ENCODE measurements at regions not wholly inside any gene's neighbourhood (a gene's known extent, or its start where the extent isn't known, plus 50 kb on each side); places are given as distances from the start of the nearest gene placed in this dataset.
"Not testable (repeated sequence)": the region's sequence is repeated elsewhere in the genome, so short reads cannot be mapped to it uniquely, and the experiment has no call there.

GRCh38 chr5:40453689-40454088 lies 226.0 kb upstream of the PTGER4 start:
- no peak for DNase-seq

DNA sequence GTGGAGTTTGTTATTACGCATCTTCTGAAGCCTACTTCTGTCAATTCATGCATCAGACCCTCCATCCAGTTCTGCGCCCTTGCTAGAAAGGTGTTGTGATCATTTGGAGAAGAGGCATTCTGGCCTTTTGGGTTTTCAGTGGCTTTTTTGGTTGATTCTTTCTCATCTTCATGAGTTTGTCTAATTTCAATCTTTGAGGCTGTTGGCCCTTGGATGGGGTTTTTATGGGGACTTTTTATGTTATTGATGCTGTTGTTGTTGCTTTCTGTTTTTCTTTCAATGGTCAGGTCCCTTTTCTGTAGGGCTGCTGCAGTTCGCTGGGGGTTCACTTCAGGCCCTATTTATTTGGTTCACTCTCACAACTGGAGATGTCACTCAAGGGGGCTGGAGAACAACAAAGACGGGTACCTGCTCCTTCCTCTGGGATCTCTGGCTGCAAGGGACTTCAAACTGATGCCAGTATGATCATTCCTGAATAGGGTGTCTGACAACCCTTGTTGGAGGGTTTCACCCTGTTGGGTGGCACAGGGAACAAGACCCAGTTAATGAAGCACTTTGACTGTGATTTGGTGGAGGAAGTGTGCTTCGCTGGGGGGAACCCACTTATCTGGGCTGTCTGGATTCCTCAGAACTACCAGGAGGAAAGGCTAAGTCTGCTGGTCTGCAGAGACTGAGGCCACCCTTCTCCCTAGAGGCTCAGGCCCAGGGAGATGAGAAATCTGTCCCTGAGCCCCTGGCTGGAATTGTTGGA lies 226.7 kb upstream of the PTGER4 start:
- no peak for DNase-seq

DNA sequence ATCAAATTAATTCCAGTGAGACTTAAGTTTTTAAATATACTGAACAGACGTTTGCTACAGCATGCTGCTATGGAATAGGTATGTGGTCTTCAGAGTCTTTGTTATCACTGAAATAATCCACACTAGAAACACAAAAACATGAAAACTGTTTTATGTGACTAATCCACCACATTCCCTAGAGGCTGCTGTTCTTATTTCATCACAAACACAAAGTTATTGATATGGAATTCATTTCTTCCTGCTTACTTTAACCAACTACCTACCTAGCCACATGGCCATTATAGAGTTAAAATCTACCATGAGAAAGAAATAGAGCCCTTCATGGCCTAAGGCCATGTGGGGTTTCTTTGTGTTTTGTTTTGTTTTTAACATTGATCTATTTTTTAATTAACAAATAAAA lies 232.3 kb upstream of the PTGER4 start:
- no peak for DNase-seq

- no peak for DNase-seq
These were observed 232.8 kb upstream of the PTGER4 start for GRCh38 chr5:40446910-40447309.

DNA sequence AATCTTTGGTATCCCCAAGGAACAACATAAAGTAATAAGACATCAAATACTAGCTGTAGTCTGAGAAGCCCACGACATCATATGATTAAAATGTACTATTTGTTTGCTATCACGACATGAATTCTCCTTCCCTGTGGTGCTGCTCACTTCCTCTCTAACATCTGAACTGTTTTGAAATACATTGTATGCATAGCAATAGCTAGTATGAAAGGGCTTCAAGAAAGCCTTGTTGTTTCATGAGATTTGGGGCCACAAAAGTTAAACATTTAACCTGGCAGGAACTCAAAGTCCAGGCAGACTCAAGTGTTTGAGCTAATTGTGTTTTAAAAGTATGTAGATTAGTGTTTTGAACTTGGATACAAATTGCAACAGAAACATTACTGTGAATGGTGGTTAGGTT lies 237.4 kb upstream of the PTGER4 start:
- DNase-seq = no peak

- DNase-seq = peak; percentile 54
These were observed 238.0 kb upstream of the PTGER4 start for GRCh38 chr5:40441733-40442132.

- no peak for DNase-seq
These were observed 239.0 kb upstream of the PTGER4 start for GRCh38 chr5:40440746-40441145.

GRCh38 chr5:40439103-40439502 lies 240.6 kb upstream of the PTGER4 start:
- DNase-seq = peak; percentile 44

- DNase-seq = not testable (repeated sequence)
These were observed 241.1 kb upstream of the PTGER4 start for GRCh38 chr5:40438646-40439045.

- peak; percentile 41 for DNase-seq
These were observed 242.3 kb upstream of the PTGER4 start for GRCh38 chr5:40437452-40437861.

DNA sequence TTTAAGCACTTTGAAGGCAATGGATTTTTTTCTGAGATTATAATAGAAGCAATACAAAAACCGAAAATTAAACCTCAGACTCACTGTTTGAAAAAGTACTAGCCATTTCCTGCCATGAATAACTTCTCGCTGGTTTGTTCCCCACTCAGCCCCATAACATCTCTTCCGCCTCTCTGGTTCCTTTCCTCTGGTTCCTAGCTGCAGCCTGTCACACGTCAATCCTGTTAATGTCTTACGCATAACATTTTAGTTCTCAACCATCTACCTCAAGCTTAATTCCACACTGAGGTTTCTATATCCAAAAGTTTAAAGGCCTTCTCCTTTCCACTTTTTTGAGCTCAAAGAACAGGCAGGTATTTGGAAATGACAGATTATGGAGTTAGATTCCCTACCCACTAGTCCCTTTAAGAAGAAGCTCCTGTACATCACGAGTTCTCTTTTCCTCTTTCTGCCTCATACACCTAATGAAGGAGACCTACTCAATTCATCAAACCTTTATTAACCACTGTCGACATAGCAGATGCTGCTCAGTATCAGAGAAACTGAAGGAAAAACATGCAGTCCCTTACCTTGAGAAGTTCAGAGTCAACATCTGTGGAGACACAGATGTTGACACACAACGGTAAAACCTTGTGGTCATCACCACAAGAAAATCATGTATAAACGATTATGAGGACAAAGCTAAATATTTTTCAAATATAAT lies 243.0 kb upstream of the PTGER4 start:
- DNase-seq = peak; percentile 58

DNA sequence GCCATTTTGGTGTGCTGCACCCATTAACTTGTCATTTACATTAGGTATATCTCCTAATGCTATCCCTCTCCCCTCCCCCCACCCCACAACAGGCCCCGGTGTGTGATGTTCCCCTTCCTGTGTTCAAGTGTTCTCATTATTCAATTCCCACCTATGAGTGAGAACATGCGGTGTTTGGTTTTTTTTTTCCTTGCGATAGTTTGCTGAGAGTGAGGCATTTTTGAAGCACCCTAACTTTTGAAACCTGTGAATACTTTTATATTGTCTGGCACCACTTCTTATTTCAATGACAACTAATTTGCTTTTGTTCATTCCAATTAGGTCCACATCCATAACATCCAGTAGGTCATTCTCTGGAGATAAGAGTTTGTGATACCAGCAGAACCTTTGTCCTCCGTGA lies 244.0 kb upstream of the PTGER4 start:
- not testable (repeated sequence) for DNase-seq

DNA sequence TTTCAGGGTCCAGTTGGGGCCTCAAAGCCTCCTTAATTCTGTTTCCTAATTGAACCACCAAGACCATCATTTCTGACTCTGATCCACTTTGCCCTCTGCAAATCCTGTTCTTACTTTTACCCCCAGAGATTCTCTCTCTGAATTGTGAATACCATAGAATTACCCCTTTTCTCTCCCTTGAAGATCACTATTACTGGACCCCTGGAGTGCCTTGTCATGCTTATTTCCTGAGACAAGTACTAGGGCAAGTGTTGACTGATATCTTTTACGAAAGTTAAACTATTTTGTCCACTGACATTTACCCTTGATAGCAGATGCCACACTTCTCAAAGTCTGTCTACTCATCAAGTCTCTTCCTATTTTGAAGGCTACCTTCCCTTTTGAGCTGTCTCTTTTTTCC lies 246.9 kb upstream of the PTGER4 start:
- no peak for DNase-seq

DNA sequence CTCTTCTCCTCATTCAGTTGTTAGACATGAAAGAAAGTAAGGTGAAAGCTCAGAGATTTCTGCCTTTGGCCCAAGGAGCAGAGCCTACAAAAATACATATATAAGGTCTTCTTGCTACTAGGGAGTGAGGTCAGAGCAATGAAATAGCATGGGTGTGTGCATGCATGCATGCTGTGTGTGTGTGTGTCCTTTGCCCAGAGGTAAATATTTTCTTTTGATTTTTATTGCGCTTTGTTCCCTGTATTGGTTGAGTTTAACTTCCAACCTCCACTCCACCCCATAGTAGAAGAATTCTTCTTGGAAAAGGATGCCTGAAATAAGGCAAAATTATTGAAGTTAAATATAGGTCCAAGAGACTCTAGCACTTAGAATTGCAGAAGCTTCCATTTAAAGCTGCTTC lies 248.0 kb upstream of the PTGER4 start:
- DNase-seq = no peak

- no peak for DNase-seq
These were observed 249.5 kb upstream of the PTGER4 start for GRCh38 chr5:40430101-40430710.

DNA sequence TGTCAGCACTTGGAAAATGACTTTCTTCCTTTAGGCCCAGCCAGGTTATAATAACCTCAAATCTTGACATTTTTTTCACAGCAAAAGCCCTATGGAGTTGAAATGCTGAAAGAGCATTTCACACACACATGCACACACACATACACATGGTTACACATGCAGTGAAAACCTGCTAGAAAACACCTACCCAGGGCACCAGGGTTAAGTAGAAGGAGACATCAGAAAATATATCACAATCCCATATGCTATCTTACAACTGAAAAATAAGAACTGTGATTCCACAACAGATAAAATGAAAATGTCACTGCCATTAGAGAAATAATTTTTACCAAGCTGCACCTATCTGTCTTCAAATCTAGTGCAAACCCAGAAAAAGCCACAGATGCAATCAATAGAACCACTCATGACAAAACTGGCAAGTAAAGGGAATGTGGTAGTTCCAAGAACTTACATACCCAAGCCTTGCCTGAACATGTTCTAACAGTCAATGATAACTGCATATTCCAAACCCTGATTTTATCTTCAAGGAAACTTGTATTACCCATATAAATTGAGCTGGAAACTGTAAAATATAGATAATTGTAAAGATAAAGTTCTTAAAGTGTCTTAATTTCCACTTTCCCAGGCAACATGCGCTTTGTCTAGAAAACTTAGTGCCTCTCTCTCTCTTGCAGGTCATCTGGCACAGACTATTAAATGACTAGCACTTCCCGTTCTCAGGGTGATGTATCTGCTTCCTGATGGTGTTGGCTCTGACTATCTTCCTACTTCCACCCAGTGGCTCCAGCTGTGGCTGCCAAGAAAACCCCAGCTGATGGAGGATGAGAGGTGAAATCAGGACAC lies 250.2 kb upstream of the PTGER4 start:
- DNase-seq = no peak

DNA sequence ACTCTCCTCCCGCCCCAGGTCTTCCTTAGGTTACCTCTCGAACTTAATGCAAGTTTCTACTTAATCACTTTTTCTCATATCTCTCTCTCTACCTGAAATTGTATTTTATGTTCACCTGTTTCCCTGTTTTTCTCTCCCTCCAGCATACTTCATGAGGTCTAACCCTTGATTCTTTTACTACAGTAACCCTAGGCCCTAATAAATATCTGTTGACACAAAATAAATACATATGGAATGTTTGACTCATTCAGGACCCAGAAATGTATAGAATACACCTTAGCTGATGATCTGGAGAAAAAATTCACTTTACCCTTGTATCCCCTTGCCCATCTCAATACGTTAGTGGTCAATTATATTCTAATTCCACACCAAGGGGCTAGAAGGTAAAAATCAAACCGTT lies 250.9 kb upstream of the PTGER4 start:
- no peak for DNase-seq

DNA sequence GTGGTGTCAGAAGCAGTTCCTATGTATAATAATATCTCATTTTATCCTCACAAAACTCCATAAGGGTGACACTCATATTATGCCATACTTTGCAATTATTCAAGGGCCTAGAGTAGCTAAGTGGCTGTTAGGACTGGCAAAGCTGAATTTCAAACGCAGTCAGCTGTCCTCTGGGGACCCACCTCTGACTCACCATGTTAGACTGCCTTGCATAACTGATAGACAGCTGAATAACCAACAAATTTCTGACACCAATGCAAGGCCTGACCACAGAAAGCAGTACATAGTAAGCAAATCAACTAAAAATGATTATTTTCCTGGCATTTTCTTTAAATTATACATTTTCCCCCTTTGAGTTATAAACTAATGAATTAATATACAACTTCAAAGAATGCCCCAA lies 251.6 kb upstream of the PTGER4 start:
- DNase-seq = peak; percentile 30

DNA sequence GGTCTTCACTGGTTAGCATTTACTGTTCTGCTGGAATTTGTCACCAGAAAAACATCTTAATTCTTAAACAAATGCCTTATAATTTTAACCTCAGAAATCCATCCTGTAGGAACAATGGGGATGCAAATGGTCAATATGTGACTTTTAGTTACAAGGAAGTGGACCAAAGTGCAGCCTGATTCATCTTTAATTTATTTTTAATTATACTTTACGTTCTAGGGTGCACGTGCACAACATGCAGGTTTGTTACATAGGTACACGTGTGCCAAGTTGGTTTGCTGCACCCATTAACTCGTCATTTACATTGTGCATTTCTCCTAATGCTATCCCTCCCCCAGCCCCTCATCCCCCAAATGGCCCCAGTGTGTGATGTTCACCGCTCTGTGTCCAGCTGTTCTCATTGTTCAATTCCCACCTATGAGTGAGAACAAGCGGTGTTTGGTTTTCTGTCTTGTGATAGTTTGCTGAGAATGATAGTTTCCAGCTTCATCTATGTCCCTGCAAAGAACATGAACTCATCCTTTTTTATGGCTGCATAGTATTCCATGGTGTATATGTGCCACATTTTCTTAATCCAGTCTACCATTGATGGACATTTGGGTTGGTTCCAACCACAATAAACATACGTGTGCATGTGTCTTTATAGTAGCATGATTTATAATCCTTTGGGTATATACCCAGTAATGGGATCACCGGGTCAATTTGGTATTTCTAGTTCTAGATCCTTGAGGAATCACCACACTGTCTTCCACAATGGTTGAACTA lies 262.5 kb upstream of the PTGER4 start:
- DNase-seq = not testable (repeated sequence)

DNA sequence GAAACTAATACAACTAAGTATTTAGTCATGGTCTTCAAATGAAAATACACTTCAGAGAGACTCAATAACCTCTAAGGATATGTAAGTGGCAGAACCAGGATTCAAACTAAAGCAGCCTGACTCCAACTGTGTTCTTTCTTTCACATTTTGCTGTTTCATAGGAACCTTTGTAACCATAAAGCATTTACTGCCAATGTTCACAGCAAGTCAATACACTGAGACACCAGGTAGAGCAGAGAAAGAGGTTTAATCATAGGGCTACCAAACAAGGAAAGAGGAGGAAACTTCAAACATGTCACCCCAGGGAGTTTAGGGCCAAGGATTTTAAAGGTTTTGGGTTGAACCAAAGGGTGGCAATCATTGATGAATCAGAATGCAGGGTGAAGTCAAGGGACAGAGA lies 263.1 kb upstream of the PTGER4 start:
- no peak for DNase-seq

GRCh38 chr5:40416098-40416497 lies 263.6 kb upstream of the PTGER4 start:
- no peak for DNase-seq

DNA sequence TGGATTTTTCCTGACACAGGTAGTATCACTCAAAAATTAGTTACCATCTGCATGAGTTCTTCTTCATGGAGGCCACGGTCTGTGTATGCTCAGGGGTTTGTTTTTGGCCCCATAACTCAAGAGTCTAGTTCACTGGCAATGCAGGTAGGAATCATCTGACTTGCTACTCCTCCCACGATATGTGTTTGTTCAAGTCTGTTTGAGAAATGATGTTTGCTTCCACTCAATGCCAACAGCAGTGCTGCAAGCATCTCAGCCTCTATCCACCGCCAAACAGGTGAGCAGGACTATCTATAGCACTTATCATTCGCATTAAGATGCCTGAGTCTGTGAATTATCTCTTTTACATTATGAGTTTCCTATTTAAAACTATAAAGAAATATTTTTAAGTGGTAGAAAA lies 264.8 kb upstream of the PTGER4 start:
- no peak for DNase-seq

All from CD4-positive, alpha-beta T cell treated with Interleukin-17A for 4 hours (primary cell).